A549 (cell line): ENCODE measurements at regions not wholly inside any gene's neighbourhood (a gene's known extent, or its start where the extent isn't known, plus 50 kb on each side); places are given as distances from the start of the nearest gene placed in this dataset.

Source experiments
- CEBPB ChIP-seq, 2 experiments: fragments of >200 bp in 1 of 2; sonication (Bioruptor Twin) in 1 of 2; formaldehyde crosslinking in 1 of 2; IDR thresholded peaks; 2 replicates each; pipeline ENCODE4 v1.6.1; 2012 to 2016
- EP300 ChIP-seq, 2 experiments: fragments of >200 bp; sonication (Bioruptor Twin); formaldehyde crosslinking; IDR thresholded peaks; 2 replicates in 1 of 2; 3 replicates in 1 of 2; pipeline ENCODE4 v1.6.1; 2016 to 2017
- ESRRA ChIP-seq: fragments of 150-350 bp; IDR thresholded peaks from 2 replicates; pipeline ENCODE4 v1.6.1; 2014; ENCODE audit warnings: mild to moderate bottlenecking, low read length, borderline replicate concordance
- FOSL2 ChIP-seq, 2 experiments: fragments of 450-650 bp in 1 of 2; fragments of >200 bp in 1 of 2; sonication (Bioruptor Twin) in 1 of 2; formaldehyde crosslinking; IDR thresholded peaks; 2 replicates each; pipeline versions ENCODE4 v1.5.0 to v1.6.1; 2016 to 2020; ENCODE audit warnings: mild to moderate bottlenecking in 1 of 2, moderate library complexity in 1 of 2
- HDAC2 ChIP-seq: fragments of 200-600 bp; sonication (generic); IDR thresholded peaks from 2 replicates; pipeline ENCODE4 v1.6.1; 2016
- MAX ChIP-seq: IDR thresholded peaks from 2 replicates; pipeline ENCODE4 v1.6.1; 2012
- POLR2A ChIP-seq: IDR thresholded peaks from 2 replicates; pipeline ENCODE4 v1.6.1; 2012; ENCODE audit warnings: mild to moderate bottlenecking, low read length
- REST ChIP-seq: fragments of 200-600 bp; sonication (generic); IDR thresholded peaks from 2 replicates; pipeline ENCODE4 v1.6.1; 2016; ENCODE audit warnings: antibody characterized with exemption, mild to moderate bottlenecking, moderate library complexity
- TF ChIP-seq, protein P1 (sequence below): fragments of >200 bp; sonication (Bioruptor Twin); formaldehyde crosslinking; IDR thresholded peaks from 3 replicates; pipeline ENCODE4 v1.5.1; 2016

DNA sequence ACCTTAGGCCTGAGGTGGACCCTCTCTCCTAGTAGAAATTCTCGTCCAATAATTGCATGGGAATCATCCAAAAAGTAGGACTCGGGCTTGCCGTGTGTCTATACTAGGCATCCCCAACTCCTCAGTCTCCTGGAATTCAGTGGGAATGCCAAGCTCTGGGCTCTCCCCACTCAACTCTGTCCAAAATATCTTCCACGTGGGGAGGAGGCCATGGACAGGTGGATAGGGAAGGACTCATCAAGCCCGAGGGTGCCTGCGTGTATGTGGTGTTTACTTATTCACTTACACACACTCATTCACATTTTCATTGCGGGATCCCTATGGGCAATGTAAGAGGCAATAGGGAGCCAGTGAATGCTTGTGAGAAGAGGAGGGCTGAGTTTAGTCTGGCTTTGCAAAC is 383.3 kb downstream of the MN1 start:
- TF ChIP-seq ESRRA = no peak
- TF ChIP-seq, protein P1, sequence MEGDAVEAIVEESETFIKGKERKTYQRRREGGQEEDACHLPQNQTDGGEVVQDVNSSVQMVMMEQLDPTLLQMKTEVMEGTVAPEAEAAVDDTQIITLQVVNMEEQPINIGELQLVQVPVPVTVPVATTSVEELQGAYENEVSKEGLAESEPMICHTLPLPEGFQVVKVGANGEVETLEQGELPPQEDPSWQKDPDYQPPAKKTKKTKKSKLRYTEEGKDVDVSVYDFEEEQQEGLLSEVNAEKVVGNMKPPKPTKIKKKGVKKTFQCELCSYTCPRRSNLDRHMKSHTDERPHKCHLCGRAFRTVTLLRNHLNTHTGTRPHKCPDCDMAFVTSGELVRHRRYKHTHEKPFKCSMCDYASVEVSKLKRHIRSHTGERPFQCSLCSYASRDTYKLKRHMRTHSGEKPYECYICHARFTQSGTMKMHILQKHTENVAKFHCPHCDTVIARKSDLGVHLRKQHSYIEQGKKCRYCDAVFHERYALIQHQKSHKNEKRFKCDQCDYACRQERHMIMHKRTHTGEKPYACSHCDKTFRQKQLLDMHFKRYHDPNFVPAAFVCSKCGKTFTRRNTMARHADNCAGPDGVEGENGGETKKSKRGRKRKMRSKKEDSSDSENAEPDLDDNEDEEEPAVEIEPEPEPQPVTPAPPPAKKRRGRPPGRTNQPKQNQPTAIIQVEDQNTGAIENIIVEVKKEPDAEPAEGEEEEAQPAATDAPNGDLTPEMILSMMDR = no peak
- TF ChIP-seq POLR2A = no peak
- TF ChIP-seq HDAC2 = no peak
- no peak for TF ChIP-seq REST
- no peak for TF ChIP-seq CEBPB (IDR thresholded peaks at IDR 0.05)
- TF ChIP-seq EP300 (IDR thresholded peaks at IDR 0.05) = no peak
- no peak for TF ChIP-seq MAX
- TF ChIP-seq FOSL2 (IDR thresholded peaks at IDR 0.05) = no peak
- no peak for TF ChIP-seq FOSL2 (CRISPR knock-in tag; IDR thresholded peaks at IDR 0.05)
